PC-9 (cell line): ENCODE measurements at regions not wholly inside any gene's neighbourhood (a gene's known extent, or its start where the extent isn't known, plus 50 kb on each side); places are given as distances from the start of the nearest gene placed in this dataset.

Experiments used
- BruUV-seq: library from RNA; stranded (reverse); fragments of 400-500 nt; replicated peaks from 2 replicates; lab custom pipeline; 2021; lab: Mats Ljungman, UMichigan
- CTCF ChIA-PET: fragments of 300-600 bp; sonication (Branson Sonifier 250); formaldehyde crosslinking; loops from one replicate; lab custom pipeline; 2022; ENCODE audit warnings: antibody characterized with exemption; lab: Charles Lee
- POLR2A ChIA-PET: fragments of 300-600 bp; sonication (Branson Sonifier 250); formaldehyde crosslinking; loops from one replicate; lab custom pipeline; 2022; ENCODE audit warnings: antibody characterized with exemption; ENCODE audit not compliant: unreplicated experiment; lab: Charles Lee
- DNase-seq, 2 experiments: peaks; one replicate each; pipeline versions ENCODE4 v3.0.0 to v3.0.0-alpha.2; 2015 to 2022; ENCODE audit warnings: mixed read lengths in 1 of 2
- H2AFZ ChIP-seq: fragments of 200-600 bp; sonication (generic); 2 replicates; pipeline ENCODE4 v1.8.1; 2017; ENCODE audit warnings: antibody characterized with exemption
- H3F3A ChIP-seq: fragments of 200-600 bp; sonication (generic); 2 replicates; pipeline ENCODE4 v1.8.1; 2017; ENCODE audit warnings: antibody characterized with exemption, mild to moderate bottlenecking, low read depth; ENCODE audit not compliant: insufficient read depth
- H3K27ac ChIP-seq: fragments of 200-600 bp; sonication (generic); 2 replicates; pipeline ENCODE4 v1.6.1; 2016; ENCODE audit warnings: mixed run types
- H3K27me3 ChIP-seq: fragments of 200-600 bp; sonication (generic); 2 replicates; pipeline ENCODE4 v1.6.1; 2016; ENCODE audit warnings: low read depth, mixed run types; ENCODE audit not compliant: insufficient read depth
- H3K36me3 ChIP-seq: fragments of 200-600 bp; sonication (generic); 2 replicates; pipeline ENCODE4 v1.6.1; 2016; ENCODE audit warnings: low read depth, mixed run types
- H3K4me1 ChIP-seq: fragments of 200-600 bp; sonication (generic); replicated peaks from 2 replicates; pipeline ENCODE4 v1.6.1; 2016; ENCODE audit warnings: mixed run types; ENCODE audit not compliant: insufficient read depth
- H3K4me2 ChIP-seq: fragments of 200-600 bp; sonication (generic); 2 replicates; pipeline ENCODE4 v1.6.1; 2017; ENCODE audit warnings: mixed run types
- H3K4me3 ChIP-seq: fragments of 200-600 bp; sonication (generic); 2 replicates; pipeline ENCODE4 v1.6.1; 2016; ENCODE audit warnings: mixed run types
- H3K79me2 ChIP-seq: fragments of 200-600 bp; sonication (generic); 2 replicates; pipeline ENCODE4 v1.6.1; 2017; ENCODE audit warnings: low read depth, mixed run types
- H3K9me2 ChIP-seq: fragments of 200-600 bp; sonication (generic); 2 replicates; pipeline ENCODE4 v1.8.1; 2017; ENCODE audit warnings: mild to moderate bottlenecking; ENCODE audit not compliant: insufficient read depth
- H3K9me3 ChIP-seq: fragments of 200-600 bp; sonication (generic); 2 replicates; pipeline ENCODE4 v1.8.1; 2016; ENCODE audit warnings: low read depth; ENCODE audit not compliant: insufficient read depth
- H4K20me1 ChIP-seq: fragments of 200-600 bp; sonication (generic); 2 replicates; pipeline ENCODE4 v1.8.1; 2017; ENCODE audit not compliant: insufficient read depth
- EZH2 ChIP-seq: fragments of 200-600 bp; sonication (generic); IDR thresholded peaks from 2 replicates; pipeline ENCODE4 v1.8.0; 2017; ENCODE audit warnings: antibody characterized with exemption, low read depth
- intact Hi-C: fragments of 100-400 bp; cut with micrococcal nuclease; formaldehyde crosslinking; loops from one replicate; pipeline ENCODE4 v1.10.0; 2022; ENCODE audit not compliant: unreplicated experiment
- TF ChIP-seq, protein P1 (sequence below): fragments of 200-600 bp; sonication (generic); conservative IDR thresholded peaks from 2 replicates; pipeline ENCODE4 v1.6.1; 2017; ENCODE audit warnings: mixed run types, antibody characterized with exemption, mild to moderate bottlenecking, moderate library complexity

DNA sequence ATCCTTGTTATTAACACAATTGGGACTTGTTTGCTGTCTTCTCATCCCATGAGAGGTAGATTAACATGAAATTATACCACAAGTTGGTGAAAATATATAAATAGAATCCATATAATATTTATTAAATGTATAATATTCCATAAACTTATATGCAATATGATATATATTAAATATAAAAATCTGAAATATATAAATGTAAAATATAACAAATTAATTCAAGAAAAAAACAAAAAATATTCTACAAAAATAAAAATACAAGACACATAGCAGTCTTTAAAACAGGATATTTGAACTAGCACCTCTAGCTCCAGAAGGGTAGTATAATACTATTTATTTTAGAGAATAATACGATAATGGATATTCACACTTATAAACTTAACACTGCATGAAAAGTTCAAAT, 603.3 kb upstream of the FLRT2 start:
- Histone ChIP-seq H3F3A (no peaks in the 10 kb centered on the region), H3K9me2 (no peaks in the 10 kb centered on the region), H3K27ac (no peak overlapping the region), H2AFZ (no peak overlapping the region), H3K4me1 (no peaks in the 10 kb centered on the region), H3K36me3 (no peaks in the 10 kb centered on the region), H3K4me3 (no peak overlapping the region), H3K79me2 (no peaks in the 10 kb centered on the region), H3K4me2 (no peak overlapping the region), H3K9me3 (no peaks in the 10 kb centered on the region), H3K27me3 (no peaks in the 10 kb centered on the region), H4K20me1 (no peaks in the 10 kb centered on the region)
- no peak for DNase-seq
- POLR2A ChIA-PET: no interaction called here
- TF ChIP-seq, protein P1, sequence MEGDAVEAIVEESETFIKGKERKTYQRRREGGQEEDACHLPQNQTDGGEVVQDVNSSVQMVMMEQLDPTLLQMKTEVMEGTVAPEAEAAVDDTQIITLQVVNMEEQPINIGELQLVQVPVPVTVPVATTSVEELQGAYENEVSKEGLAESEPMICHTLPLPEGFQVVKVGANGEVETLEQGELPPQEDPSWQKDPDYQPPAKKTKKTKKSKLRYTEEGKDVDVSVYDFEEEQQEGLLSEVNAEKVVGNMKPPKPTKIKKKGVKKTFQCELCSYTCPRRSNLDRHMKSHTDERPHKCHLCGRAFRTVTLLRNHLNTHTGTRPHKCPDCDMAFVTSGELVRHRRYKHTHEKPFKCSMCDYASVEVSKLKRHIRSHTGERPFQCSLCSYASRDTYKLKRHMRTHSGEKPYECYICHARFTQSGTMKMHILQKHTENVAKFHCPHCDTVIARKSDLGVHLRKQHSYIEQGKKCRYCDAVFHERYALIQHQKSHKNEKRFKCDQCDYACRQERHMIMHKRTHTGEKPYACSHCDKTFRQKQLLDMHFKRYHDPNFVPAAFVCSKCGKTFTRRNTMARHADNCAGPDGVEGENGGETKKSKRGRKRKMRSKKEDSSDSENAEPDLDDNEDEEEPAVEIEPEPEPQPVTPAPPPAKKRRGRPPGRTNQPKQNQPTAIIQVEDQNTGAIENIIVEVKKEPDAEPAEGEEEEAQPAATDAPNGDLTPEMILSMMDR: no peak
- no peak for TF ChIP-seq EZH2
- CTCF ChIA-PET: no interaction called here
- intact Hi-C loops: no loop called here
- BruUV-seq: no TSS peak

DNA sequence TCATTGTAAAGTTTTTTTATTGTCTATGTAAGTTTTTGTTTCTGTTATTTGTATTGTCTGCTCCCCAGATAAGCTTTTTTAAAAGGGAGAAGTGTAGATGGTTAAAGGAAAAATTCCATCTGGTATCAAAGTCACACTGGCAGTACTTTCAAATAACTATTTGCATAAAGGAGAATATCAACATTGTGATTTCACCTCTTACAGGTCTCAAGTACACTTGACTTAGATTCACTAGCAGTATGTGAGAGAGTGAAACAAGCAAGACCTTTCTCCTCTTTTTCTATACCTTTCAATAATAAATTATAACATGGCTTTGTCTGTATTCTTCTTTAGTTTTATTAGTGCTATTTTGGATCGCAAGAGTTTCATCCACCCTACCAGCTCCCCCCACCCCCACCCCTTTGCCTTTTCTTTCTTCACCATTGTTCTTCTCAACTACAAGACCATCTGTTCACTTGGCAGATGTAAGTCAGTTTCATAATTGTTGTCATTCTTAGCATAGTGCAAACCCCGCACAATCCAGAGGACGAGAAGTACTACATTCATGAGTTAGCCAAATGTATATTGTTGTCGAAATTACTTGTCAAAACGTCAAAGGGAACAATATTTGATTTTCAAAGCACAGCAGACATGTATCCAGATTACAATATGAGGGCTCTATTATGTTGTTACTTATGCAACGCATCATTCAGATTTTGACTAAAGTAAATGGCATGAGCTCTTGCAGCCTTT, 602.7 kb upstream of the FLRT2 start:
- BruUV-seq: no TSS peak
- Histone ChIP-seq H3K36me3 (no peaks in the 10 kb centered on the region), H3K4me1 (no peaks in the 10 kb centered on the region), H3K9me2 (no peaks in the 10 kb centered on the region), H3F3A (no peaks in the 10 kb centered on the region), H4K20me1 (no peaks in the 10 kb centered on the region), H2AFZ (no peak overlapping the region), H3K27ac (no peak overlapping the region), H3K27me3 (no peaks in the 10 kb centered on the region), H3K79me2 (no peaks in the 10 kb centered on the region), H3K9me3 (no peaks in the 10 kb centered on the region), H3K4me2 (no peak overlapping the region), H3K4me3 (no peak overlapping the region)
- DNase-seq: no peak
- ChIA-PET POLR2A (no interaction called here), CTCF (no interaction called here)
- no peak for TF ChIP-seq EZH2
- TF ChIP-seq, protein P1: no peak
- intact Hi-C loops: no loop called here

DNA sequence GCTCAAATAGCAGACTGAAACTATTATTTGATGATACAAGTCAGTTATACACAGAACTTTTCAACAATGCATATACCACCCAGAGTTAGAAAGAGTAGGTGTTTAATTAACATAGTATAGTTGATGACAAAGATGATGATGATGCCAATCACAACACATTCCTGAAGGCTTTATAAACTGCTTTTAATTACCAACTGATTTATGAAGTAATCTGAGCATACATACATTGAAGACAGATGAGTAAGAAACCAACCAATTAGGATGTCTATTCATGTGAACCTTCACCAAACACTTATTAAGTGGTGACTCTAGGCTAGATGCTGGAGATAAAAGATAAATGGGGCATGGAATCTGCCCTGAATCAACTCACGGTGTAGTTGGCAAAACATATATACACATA, 600.9 kb upstream of the FLRT2 start:
- no peaks in the 10 kb centered on the region for H3K36me3 ChIP-seq
- H3K9me2 ChIP-seq: no peaks in the 10 kb centered on the region
- TF ChIP-seq, protein P1: no peak
- no peak for TF ChIP-seq EZH2
- ChIA-PET POLR2A (no interaction called here), CTCF (no interaction called here)
- no peaks in the 10 kb centered on the region for H3K4me1 ChIP-seq
- H3K27me3 ChIP-seq: no peaks in the 10 kb centered on the region
- BruUV-seq: no TSS peak
- no peaks in the 10 kb centered on the region for H3K9me3 ChIP-seq
- no peak overlapping the region for H3K4me2 ChIP-seq
- no peak for DNase-seq
- H3K27ac ChIP-seq: no peak overlapping the region
- no peak overlapping the region for H3K4me3 ChIP-seq
- intact Hi-C loops: no loop called here
- no peaks in the 10 kb centered on the region for H3F3A ChIP-seq
- H2AFZ ChIP-seq: no peak overlapping the region
- H4K20me1 ChIP-seq: no peaks in the 10 kb centered on the region
- no peaks in the 10 kb centered on the region for H3K79me2 ChIP-seq
